Osteocyte (in vitro differentiated cells): ENCODE measurements at regions not wholly inside any gene's neighbourhood (a gene's known extent, or its start where the extent isn't known, plus 50 kb on each side); places are given as distances from the start of the nearest gene placed in this dataset.

Experiments
- DNase-seq: peaks from one replicate; pipeline ENCODE4 v3.0.0; 2021; ENCODE audit warnings: mixed read lengths; ENCODE audit not compliant: unreplicated experiment; ENCODE audit errors: extremely low spot score
- H3K27ac Mint-ChIP-seq: one replicate; pipeline ENCODE4 v1.8.0; 2021; ENCODE audit warnings: mild to moderate bottlenecking, mixed read lengths; ENCODE audit not compliant: unreplicated experiment
- H3K27me3 Mint-ChIP-seq: one replicate; pipeline ENCODE4 v1.8.0; 2021; ENCODE audit warnings: mixed read lengths; ENCODE audit not compliant: unreplicated experiment
- H3K36me3 Mint-ChIP-seq: one replicate; pipeline ENCODE4 v1.8.0; 2021; ENCODE audit warnings: mixed read lengths; ENCODE audit not compliant: unreplicated experiment
- H3K4me1 Mint-ChIP-seq: one replicate; pipeline ENCODE4 v1.8.0; 2021; ENCODE audit warnings: mixed read lengths; ENCODE audit not compliant: unreplicated experiment
- H3K4me3 Mint-ChIP-seq: one replicate; pipeline ENCODE4 v1.8.0; 2021; ENCODE audit warnings: mild to moderate bottlenecking, moderate library complexity, mixed read lengths; ENCODE audit not compliant: unreplicated experiment
- H3K9me3 Mint-ChIP-seq: one replicate; pipeline ENCODE4 v1.8.0; 2021; ENCODE audit warnings: mixed read lengths; ENCODE audit not compliant: unreplicated experiment
- TF ChIP-seq, protein P1 (sequence below): fragments of 200-600 bp; sonication (generic); IDR thresholded peaks from 2 replicates; pipeline ENCODE4 v1.5.0; 2021; ENCODE audit warnings: antibody characterized with exemption, mild to moderate bottlenecking, moderate library complexity

DNA sequence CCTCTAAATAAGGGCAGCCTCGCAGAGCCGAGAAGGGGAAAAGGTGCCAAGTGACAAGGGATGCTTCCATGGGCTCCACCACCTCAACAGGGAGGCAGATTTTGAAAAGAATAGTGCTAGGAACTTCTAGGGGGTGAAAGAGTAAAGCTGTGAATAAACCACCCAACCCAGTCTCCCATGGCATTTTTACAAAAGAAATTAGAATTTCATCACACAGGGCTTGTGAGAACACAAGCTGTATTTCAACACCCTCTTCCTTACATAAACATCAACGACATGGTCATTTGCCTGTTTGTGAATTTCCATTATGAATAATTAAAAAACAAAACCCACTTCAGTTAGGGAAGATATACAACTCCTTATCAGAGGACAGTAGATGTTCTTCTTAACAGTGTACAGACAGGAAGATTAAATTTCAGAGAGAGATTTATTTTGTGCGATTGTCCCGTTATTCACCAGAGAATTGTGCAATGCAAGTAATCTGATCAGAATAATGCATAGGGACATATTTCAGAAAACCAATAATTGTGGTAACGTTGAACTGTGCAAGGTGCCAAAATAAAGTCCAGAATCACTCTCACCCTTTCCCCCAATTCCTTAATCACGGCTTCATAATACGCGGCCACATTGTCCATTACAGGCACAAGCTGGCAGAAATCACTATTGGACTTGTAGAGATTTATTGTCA lies 207.8 kb upstream of the MGMT start:
- no peaks in the 10 kb centered on the region for H3K27me3 Mint-ChIP-seq
- H3K9me3 Mint-ChIP-seq = peaks cover 9% of the 10 kb centered on the region
- no peaks in the 10 kb centered on the region for H3K4me1 Mint-ChIP-seq
- TF ChIP-seq, protein P1, sequence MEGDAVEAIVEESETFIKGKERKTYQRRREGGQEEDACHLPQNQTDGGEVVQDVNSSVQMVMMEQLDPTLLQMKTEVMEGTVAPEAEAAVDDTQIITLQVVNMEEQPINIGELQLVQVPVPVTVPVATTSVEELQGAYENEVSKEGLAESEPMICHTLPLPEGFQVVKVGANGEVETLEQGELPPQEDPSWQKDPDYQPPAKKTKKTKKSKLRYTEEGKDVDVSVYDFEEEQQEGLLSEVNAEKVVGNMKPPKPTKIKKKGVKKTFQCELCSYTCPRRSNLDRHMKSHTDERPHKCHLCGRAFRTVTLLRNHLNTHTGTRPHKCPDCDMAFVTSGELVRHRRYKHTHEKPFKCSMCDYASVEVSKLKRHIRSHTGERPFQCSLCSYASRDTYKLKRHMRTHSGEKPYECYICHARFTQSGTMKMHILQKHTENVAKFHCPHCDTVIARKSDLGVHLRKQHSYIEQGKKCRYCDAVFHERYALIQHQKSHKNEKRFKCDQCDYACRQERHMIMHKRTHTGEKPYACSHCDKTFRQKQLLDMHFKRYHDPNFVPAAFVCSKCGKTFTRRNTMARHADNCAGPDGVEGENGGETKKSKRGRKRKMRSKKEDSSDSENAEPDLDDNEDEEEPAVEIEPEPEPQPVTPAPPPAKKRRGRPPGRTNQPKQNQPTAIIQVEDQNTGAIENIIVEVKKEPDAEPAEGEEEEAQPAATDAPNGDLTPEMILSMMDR = no peak
- no peak for DNase-seq
- no peak overlapping the region for H3K27ac Mint-ChIP-seq
- no peak overlapping the region for H3K4me3 Mint-ChIP-seq
- no peaks in the 10 kb centered on the region for H3K36me3 Mint-ChIP-seq

DNA sequence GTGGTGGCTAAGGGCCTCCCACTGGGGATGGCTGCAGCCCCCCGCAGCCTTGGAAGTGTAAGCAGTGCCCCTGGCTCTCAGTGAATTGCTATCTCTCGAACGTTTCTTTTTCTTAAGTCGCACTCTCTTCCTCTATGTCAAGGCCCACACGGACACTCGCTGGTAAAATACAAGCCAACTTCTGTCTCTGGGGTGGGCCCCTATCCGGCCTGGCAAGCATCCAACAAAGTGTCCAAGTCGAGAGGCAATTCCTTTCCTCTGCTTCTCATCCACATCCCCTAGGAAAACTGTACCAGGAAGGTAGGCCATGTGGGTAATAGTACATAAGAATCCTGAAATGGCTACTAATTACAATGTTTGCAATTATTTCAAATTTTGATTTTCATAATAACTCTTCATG lies 194.9 kb upstream of the MGMT start:
- no peaks in the 10 kb centered on the region for H3K36me3 Mint-ChIP-seq
- H3K27ac Mint-ChIP-seq = no peak overlapping the region
- peaks cover 40% of the 10 kb centered on the region for H3K9me3 Mint-ChIP-seq
- TF ChIP-seq, protein P1 = no peak
- no peak overlapping the region for H3K4me3 Mint-ChIP-seq
- no peaks in the 10 kb centered on the region for H3K27me3 Mint-ChIP-seq
- H3K4me1 Mint-ChIP-seq = no peaks in the 10 kb centered on the region
- no peak for DNase-seq

DNA sequence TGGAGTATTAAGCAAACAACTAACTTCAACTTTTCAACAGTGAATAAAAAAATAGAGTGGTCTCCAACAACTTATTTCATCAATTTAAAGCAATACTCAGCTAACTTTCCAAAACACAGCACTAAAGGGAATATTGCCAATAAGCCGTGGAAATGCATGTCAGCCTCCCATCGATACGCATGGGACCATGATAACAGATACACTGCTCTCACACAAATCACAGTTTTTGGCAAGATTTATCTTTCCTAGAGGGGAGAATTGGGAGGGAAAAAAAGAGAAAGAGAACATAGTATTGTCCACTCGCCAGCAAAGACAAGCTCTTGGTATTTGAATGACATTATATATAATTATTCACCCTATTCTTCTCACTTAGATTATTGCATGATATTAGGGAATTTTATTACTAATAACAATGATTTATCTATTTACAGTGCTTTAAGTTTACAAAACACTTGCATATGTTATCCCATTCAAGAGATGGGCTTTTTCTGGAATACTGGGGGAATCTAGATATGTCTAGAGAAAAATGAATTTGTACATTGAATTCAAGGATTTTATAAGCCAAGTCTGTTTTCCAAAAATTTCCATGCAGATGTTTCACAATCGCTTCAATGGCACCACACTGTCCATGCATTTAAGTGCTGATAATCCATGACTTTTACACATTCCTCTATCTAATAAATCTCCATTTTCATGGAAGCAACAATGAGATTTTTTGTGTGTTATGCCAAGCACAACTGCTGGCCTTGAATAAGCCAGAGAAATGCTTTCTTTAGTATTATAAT lies 194.0 kb upstream of the MGMT start:
- H3K27ac Mint-ChIP-seq = no peak overlapping the region
- DNase-seq = no peak
- TF ChIP-seq, protein P1 = no peak
- H3K4me1 Mint-ChIP-seq = no peaks in the 10 kb centered on the region
- no peaks in the 10 kb centered on the region for H3K36me3 Mint-ChIP-seq
- H3K27me3 Mint-ChIP-seq = no peaks in the 10 kb centered on the region
- no peak overlapping the region for H3K4me3 Mint-ChIP-seq
- peaks cover 49% of the 10 kb centered on the region for H3K9me3 Mint-ChIP-seq

DNA sequence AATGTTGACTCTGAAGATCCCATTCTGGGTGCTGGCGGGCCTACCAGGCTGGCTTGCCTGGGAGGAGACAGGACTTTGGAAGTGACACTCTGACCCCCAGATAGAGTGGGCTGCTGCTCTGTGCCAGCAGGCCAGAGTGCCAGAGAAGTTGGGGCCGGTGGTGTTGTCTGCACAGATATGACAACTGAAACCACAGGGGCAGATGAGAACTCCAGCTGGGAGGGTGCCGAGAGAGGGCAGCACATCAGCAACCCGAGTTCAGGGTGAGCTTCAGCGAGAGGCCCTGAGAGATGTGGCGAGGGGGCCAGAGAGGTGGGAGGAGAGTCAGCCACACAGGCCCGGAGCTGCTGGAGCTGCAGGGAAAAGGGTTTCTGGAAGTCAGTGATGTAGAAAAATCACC lies 193.2 kb upstream of the MGMT start:
- Mint-ChIP-seq H3K4me3 (no peak overlapping the region), H3K27ac (no peak overlapping the region), H3K9me3 (peaks cover 55% of the 10 kb centered on the region)

More for the DNA sequence above, 193.2 kb upstream of the MGMT start:
- Mint-ChIP-seq H3K36me3 (no peaks in the 10 kb centered on the region), H3K4me1 (no peaks in the 10 kb centered on the region), H3K27me3 (no peaks in the 10 kb centered on the region)
- DNase-seq = no peak
- TF ChIP-seq, protein P1 = no peak
